ENCODE measurements at regions not wholly inside any gene's neighbourhood (a gene's known extent, or its start where the extent isn't known, plus 50 kb on each side); places are given as distances from the start of the nearest gene placed in this dataset.

DNA sequence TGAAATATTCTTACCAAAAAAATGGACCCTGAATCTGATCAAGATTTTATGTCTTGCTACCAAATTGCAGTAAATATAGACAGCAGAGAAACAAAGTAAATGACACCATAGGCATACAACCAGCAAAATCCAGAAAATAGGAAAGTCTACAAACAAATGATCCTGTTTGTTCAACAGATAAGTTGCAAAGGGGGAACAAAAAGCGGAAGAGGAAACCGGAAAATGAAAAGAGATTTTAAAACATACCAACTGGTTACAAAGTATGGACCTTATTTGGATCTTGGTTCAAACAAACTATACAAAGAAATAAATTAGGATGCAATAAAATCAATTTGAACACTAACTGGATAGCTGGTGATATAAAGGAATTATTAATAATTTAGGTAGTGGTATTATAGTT is 92.0 kb downstream of the TMPRSS5 start:
- Histone ChIP-seq H4K20me1 (replicated peaks; ENCODE audit: control insufficient read depth, insufficient read depth, low read length) (no peaks in the 10 kb centered on the region), H3K27me3 (ENCODE audit: control insufficient read depth in 2 of 2, insufficient read depth in 2 of 2, low read length in 2 of 2) (no peaks in the 10 kb centered on the region), H3K4me2 (ENCODE audit: insufficient read depth, low read length) (peak overlapping the region; percentile 62), H3K79me2 (ENCODE audit: control insufficient read depth, insufficient read depth, low read length) (no peaks in the 10 kb centered on the region), H3K9me3 (replicated peaks; ENCODE audit: control insufficient read depth, insufficient read depth, low read depth, low read length) (no peaks in the 10 kb centered on the region), H3K4me1 (replicated peaks in 1 of 2; ENCODE audit: control insufficient read depth in 2 of 2, insufficient read depth in 2 of 2, low read length in 2 of 2) (peaks cover 0 to 22% of the 10 kb centered on the region in 2 experiments; a peak in 4 of 5 replicates), H2AFZ (ENCODE audit: low read depth, low read length) (peak overlapping the region; percentile 99), H3K36me3 (ENCODE audit: control insufficient read depth, insufficient read depth, low read length) (no peaks in the 10 kb centered on the region), H3K9ac (ENCODE audit: insufficient read depth in 1 of 2, low read depth in 2 of 2, low read length in 2 of 2) (peak overlapping the region in 1 of 2 experiments; percentile 63; a peak in 2 of 4 replicates), H3K27ac (ENCODE audit: extremely low read depth, low read depth, low read length) (peak overlapping the region; percentile 72), H3K9me1 (ENCODE audit: control insufficient read depth, insufficient read depth, low read length) (no peaks in the 10 kb centered on the region), H3K4me3 (no peak overlapping the region)
- intact Hi-C loops (cut with micrococcal nuclease) (no loop called here), in situ Hi-C loops (cut with MboI) (no loop called here)
- POLR2A ChIA-PET: interaction anchor here (0.5 to 1.8 kb wide), 4 partner anchors 9 to 65 kb away, joined by 3 to 10 read pairs (median 4); no protein-coding TSS in a partner anchor
- BruUV-seq (replicated peaks): no TSS peak
- FAIRE-seq (no peak), ATAC-seq (no peak), DNase-seq (ENCODE audit: extremely low read depth in 1 of 4, low spot score in 3 of 4) (no peak)
- CTCF ChIA-PET (ENCODE audit: low intra/inter-chr PET ratio): no interaction called here
- 21% methylated on average over 2 of the region's 2 CpGs for WGBS (ENCODE audit: insufficient coverage, low coverage, missing lambda C conversion rate)
- TF ChIP-seq NCOA1 (IDR thresholded peaks at IDR 0.05; ENCODE audit: low read depth) (no peak), HDAC1 (IDR thresholded peaks at IDR 0.05) (no peak), CC2D1A (IDR thresholded peaks at IDR 0.05) (no peak), TOE1 (IDR thresholded peaks at IDR 0.05; ENCODE audit: borderline replicate concordance) (no peak), TOE1 (CRISPR knock-in tag; IDR thresholded peaks at IDR 0.05; ENCODE audit: borderline replicate concordance, low read depth) (no peak), POLR2H (tag; IDR thresholded peaks at IDR 0.05; ENCODE audit: low read depth) (0 out of 2 replicates have a peak, but pooled peaks have one; percentile 30), PHB2 (IDR thresholded peaks at IDR 0.05; ENCODE audit: low read depth) (no peak), ETV1 (tag; conservative IDR thresholded peaks at IDR 0.05; ENCODE audit: low read depth) (peak; percentile 21; the same call in 1 of the 2 replicates), KAT7 (CRISPR knock-in tag; IDR thresholded peaks at IDR 0.05; ENCODE audit: borderline replicate concordance) (no peak)
- TF ChIP-seq, protein P1, sequence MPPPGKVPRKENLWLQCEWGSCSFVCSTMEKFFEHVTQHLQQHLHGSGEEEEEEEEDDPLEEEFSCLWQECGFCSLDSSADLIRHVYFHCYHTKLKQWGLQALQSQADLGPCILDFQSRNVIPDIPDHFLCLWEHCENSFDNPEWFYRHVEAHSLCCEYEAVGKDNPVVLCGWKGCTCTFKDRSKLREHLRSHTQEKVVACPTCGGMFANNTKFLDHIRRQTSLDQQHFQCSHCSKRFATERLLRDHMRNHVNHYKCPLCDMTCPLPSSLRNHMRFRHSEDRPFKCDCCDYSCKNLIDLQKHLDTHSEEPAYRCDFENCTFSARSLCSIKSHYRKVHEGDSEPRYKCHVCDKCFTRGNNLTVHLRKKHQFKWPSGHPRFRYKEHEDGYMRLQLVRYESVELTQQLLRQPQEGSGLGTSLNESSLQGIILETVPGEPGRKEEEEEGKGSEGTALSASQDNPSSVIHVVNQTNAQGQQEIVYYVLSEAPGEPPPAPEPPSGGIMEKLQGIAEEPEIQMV (tag; conservative IDR thresholded peaks at IDR 0.05; ENCODE audit: low read depth): 0 out of 2 replicates have a peak, but pooled peaks have one; percentile 18
- TF ChIP-seq, protein P2, sequence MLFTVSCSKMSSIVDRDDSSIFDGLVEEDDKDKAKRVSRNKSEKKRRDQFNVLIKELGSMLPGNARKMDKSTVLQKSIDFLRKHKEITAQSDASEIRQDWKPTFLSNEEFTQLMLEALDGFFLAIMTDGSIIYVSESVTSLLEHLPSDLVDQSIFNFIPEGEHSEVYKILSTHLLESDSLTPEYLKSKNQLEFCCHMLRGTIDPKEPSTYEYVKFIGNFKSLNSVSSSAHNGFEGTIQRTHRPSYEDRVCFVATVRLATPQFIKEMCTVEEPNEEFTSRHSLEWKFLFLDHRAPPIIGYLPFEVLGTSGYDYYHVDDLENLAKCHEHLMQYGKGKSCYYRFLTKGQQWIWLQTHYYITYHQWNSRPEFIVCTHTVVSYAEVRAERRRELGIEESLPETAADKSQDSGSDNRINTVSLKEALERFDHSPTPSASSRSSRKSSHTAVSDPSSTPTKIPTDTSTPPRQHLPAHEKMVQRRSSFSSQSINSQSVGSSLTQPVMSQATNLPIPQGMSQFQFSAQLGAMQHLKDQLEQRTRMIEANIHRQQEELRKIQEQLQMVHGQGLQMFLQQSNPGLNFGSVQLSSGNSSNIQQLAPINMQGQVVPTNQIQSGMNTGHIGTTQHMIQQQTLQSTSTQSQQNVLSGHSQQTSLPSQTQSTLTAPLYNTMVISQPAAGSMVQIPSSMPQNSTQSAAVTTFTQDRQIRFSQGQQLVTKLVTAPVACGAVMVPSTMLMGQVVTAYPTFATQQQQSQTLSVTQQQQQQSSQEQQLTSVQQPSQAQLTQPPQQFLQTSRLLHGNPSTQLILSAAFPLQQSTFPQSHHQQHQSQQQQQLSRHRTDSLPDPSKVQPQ (CRISPR knock-in tag; IDR thresholded peaks at IDR 0.05; ENCODE audit: borderline replicate concordance): no peak
- TF ChIP-seq, protein P3, sequence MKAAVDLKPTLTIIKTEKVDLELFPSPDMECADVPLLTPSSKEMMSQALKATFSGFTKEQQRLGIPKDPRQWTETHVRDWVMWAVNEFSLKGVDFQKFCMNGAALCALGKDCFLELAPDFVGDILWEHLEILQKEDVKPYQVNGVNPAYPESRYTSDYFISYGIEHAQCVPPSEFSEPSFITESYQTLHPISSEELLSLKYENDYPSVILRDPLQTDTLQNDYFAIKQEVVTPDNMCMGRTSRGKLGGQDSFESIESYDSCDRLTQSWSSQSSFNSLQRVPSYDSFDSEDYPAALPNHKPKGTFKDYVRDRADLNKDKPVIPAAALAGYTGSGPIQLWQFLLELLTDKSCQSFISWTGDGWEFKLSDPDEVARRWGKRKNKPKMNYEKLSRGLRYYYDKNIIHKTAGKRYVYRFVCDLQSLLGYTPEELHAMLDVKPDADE (conservative IDR thresholded peaks at IDR 0.05; ENCODE audit: control insufficient read depth, low read depth, low read length): no peak
- TF ChIP-seq, protein P4, sequence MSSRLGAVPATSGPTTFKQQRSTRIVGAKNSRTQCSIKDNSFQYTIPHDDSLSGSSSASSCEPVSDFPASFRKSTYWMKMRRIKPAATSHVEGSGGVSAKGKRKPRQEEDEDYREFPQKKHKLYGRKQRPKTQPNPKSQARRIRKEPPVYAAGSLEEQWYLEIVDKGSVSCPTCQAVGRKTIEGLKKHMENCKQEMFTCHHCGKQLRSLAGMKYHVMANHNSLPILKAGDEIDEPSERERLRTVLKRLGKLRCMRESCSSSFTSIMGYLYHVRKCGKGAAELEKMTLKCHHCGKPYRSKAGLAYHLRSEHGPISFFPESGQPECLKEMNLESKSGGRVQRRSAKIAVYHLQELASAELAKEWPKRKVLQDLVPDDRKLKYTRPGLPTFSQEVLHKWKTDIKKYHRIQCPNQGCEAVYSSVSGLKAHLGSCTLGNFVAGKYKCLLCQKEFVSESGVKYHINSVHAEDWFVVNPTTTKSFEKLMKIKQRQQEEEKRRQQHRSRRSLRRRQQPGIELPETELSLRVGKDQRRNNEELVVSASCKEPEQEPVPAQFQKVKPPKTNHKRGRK (tag; IDR thresholded peaks at IDR 0.05): no peak

Measured in K562 (cell line).